GM20431 (cell line): ENCODE measurements at regions not wholly inside any gene's neighbourhood (a gene's known extent, or its start where the extent isn't known, plus 50 kb on each side); places are given as distances from the start of the nearest gene placed in this dataset.

Source experiments
- in situ Hi-C: fragments of 300-500 bp; cut with MseI, MboI; formaldehyde crosslinking; loops from one replicate; pipeline ENCODE4 v1.15.0; 2020; ENCODE audit warnings: low sequenced_read_pairs; ENCODE audit not compliant: unreplicated experiment

DNA sequence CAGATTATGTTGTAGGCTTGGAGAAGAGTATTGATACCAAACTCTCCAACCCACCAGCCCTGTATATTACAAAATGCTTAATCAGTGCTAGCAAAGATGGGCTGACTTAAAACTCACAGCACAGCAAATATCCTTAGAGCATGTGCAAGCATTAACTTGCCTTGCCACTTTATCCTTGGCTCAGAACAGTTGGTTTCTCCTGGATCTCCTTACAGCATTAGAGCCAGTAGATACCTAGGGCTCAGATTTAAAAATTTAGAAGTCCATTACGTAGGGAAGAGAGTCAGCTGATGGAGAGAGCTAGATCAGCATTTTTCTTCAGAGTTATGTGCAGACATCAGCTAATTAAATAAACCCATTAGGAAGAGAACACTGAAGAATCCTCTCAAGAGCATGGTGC is 198.5 kb upstream of the ZBED5 start:
- in situ Hi-C loops: no loop called here

DNA sequence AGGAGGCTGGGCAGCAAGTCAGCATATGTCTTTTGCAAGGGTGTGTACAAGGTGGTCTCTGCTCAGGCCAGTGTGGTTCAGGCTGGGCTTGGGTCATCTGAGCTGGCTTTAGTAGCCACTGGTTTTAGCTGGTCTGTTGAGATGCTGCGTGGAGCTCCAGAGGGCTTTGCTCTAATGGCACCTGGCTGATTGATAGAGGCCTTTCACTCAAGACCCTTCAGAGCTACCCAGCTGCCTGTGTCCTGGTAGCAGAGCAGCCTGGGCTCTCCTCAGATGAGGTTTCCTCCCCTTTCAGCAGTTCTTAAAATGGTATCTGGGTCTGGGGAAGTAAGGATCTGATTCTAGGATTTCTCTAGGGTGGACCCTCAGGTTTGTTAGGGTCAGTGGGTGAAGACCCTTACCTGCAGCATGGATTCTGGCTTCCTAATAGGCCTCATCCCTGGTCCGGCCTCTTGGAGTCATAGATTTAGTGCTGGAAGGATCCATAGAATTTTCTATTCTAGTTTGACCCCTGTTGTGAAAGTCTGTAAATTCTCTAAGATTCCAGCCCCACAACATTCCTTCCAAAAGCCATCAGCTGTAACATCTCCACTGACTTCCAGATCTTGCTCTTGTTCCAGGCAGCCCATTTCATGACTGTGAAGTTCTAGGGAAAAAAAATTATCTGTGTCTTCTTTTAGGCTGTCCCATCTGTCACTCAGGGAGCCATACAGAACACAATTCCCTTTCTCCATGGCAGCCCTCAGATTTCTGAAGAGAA is 190.2 kb upstream of the ZBED5 start:
- in situ Hi-C loops: no loop called here

DNA sequence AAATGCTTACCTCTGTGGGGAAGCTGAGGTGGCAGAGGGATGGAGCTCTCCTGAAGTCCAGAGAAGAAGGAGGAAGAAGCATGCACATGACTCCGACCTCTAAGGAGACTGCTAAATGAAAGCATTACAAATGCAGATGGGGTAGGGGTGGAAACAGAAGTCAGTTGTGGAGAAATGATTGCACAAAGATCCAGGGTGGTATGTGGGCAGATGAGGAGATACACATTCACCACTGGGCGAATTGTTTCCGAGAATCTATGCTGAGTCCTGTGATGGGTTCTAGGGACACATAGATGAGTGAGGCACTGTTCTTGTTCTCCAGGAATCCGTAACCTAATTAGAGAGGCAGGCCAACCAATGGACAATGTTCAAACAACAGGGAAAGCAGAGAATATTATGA is 188.9 kb upstream of the ZBED5 start:
- in situ Hi-C loops: no loop called here

DNA sequence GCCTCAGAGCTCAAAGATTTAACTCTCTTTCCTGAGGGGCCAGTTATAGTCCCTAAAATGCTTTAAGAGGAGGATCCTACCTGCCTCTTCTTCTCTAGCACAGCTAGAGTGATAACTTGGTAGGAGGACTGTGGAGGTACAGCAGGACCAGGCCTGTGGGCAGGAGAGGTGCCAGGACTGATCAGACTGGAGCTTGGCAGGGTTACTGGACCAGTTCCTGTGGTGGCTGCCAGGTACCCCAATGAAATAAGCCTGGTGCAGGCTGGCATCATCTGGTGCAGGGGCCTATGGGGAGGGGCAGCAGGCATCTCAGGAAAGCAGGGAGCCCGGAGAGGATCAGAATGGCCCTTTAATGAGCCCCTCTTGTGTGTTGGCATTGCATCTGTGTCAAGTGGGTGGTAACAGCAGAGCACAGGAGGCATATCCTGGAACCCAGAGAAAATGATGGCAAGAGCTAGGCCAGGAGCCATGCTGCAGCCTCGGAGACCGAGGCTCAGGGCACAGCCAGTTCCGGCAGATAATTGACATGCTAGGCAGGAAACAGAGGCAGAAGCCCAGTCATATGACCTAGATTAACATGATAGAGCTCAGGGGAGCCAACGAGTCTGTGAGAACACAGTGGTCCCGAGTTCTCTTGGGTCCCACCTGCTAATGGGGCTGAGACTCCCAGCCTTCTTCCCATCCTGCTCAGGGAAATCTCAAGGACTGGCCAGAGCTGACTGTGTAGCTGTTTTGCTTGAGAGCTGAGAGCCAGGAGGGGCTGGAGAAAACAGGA is 187.5 kb upstream of the ZBED5 start:
- in situ Hi-C loops: no loop called here

DNA sequence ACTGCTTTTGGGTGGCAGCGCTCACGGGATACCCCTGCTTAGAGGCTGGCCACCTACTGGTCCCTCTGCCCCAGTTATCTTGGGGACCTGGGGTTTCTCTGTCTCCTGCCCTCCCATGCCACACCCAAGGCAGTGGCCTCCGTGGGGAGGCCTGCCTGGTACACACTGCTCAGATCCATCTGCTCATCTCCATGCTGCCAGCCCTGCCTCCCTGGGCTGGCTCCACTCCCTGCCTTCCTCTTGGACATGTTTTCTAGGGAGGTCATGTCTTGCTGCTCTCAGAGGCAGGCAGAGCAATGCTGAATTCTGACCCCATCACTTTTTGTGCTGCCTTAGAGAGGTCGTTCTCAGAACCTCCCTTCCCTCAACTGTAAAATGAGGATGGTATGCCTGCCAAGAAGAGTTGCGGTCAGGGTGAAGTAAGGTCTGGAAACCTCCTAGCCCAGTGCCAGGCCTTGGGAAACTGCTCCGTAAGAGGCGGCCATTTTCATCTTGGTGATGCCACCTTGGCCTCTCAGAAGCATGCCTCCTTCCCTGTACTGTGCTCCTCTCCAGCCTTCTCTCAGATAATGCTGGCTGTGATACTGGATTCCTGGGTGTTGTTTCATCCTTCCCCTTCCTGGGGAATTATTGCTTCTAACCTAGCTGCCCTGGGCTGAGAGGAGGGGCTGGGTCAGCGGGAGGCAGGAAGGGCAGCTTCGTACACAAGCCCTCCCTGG is 186.4 kb upstream of the ZBED5 start:
- in situ Hi-C loops: no loop called here

DNA sequence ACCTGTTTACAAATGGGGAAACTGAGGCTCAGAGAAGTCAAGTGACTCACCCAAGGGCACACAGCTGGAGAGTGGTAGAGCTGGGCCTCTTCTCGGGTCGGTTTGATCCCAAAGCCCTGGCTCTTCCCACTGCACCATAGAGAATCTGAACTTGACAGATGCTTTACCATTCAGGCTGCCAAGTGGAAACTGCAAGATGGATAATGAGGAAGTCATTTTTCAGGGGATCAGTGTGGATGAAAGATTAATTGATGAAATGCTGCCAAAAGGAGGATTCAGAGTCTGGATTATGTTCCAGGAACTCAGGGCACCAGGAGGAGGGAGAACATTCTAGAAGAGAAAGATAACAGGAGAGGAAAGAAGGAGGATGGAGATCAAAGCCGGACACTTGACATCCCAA is 185.9 kb upstream of the ZBED5 start:
- in situ Hi-C loops: no loop called here

DNA sequence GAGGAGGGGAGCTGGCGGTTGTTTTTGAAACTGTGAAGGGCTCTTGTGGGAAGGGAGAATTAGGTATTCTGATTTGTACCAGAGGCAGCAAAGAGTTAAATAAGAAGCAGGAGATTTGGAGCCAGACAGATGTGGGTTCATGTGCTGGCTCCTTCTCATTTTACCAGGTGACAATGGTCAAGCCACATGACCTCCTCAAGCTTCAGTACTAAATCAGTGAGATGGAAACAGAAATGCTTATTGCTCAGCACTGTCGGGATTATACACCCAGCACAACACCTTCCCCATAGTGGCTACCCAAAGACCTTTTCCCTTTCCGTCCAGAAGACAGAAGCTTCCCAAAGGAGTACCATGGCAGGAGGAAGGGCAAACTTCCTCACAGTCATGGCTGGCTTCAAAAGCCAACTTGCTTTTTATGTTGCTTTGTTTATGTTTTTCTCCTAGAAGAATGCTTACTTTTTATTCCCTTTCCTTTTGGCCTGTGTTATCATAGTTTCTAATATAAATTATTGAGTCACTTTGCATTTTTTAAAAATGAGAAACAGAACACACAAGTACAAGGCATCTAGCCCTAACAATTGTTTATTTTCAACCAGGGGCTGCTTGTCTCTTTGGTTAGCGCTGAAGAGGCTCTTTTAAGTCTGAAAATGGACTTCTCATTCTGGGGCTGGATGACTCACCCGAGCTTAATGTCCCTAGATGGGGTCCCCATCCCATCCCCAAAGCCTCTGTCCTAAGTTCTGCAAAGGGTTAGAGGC is 181.5 kb upstream of the ZBED5 start:
- in situ Hi-C loops: loop anchor here (10.0 kb wide), 1 partner anchor 745 kb away; no protein-coding TSS in a partner anchor

DNA sequence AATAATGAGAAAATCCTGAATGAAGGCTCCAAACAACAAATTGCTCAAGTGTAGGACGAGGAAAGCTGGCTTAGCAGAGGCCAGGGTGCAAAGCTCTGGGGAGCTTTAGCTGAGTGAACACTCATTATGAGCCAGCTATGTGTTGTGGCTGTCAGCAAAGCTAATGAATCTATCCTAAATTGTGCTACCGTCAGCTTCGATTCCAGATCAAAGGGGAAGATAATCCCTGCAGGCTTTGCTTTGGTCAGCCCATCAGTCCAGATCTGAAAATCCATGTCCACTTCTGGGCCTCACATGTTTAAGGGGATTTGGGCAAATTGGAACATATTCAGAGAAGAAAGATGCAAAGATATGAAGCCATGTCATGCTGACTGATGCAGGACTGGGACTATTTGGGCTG is 180.9 kb upstream of the ZBED5 start:
- in situ Hi-C loops: loop anchor here (10.0 kb wide), 1 partner anchor 746 kb away; no protein-coding TSS in a partner anchor

DNA sequence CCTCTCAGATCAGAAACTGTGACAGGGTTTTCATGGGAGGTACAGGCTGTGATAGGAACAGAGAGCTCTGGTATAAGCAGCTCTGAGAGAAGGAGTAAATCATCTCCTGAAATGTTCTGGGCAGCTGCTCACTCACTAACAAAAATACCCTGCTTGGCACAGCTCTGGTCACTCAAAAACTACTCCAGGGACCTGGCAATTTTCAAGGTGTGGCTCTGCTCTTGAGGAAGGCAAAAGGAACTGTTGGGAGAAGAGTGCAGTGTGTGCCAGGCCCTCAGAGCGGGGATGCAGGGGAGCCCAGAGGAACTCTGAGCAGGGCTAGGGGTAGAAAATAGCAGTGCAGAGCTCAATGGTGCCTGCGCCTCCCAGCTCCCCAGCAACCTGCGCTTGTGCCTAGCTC is 180.5 kb upstream of the ZBED5 start:
- in situ Hi-C loops: loop anchor here (10.0 kb wide), 1 partner anchor 746 kb away; no protein-coding TSS in a partner anchor

DNA sequence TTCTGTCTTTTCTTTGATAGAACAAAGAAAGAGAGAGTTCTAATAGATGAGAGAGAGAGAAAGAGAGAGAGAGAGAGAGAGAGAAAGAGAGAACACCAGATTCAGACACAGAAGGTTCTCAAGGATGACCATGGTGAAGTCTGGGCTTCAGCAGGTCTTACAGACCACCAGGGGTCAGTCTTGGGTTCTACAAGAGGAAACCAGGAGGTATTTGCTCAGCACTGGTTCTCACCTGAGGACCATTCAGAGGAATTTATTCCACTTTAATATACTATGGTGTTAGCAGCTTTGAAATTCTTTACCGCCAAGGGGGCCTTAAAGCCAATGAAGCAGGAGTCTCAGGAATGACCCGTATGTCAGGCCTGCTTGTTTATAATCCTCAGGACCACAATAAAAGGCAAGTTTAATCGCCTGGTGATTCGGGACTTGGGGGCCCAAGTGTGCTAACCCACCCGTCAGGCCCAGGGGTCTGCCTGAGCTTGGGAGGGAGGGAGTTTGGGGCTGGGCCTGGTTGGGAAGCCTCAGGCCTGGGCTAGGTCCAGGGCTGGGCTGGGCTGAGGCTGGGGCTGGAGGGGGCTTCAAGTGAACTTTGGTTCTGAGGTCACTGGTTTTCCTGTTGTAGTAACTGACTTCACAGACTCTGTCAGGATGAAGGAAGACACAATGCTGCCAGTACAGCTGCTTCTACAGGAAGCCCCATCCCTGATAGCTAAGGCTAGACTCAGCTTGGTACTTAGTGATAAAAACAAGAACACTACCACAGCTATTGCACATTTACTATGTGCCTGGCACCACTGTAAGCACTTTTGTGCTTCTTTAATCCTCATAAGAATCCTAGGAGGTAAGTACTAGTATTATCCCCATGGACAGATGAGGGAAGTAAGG is 179.2 kb upstream of the ZBED5 start:
- in situ Hi-C loops: loop anchor here (10.0 kb wide), 1 partner anchor 748 kb away; no protein-coding TSS in a partner anchor

DNA sequence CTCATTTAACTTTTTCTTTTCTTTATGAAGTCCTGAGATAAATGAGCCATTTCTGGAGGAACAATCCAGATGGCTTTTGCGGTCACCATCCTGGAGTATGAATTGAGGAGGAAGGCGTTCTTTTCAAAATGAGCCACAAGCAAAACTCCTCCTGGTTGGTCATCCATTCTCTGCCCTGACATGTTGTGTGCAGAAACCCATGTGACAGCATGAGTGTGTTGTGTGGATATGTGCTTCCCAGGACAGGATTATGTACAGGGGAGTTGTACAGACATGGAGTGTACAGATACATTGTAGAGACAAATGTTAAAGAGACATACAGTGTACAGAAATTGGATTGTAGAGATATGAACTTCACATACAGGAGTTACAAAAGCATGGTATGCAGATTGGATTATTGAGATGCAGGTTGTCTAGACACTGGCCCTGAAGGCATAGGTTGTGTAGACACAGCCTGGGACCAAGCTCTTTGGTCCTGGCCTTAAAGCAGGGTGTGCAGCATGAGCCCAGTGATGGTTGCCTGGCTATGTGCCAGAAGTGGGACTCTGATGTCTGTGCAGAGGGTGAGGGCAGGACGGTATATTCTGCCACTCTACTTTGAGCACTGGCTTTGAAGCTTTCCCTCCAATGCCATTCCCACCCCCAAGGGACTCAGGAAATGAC is 178.5 kb upstream of the ZBED5 start:
- in situ Hi-C loops: loop anchor here (10.0 kb wide), 1 partner anchor 748 kb away; no protein-coding TSS in a partner anchor

DNA sequence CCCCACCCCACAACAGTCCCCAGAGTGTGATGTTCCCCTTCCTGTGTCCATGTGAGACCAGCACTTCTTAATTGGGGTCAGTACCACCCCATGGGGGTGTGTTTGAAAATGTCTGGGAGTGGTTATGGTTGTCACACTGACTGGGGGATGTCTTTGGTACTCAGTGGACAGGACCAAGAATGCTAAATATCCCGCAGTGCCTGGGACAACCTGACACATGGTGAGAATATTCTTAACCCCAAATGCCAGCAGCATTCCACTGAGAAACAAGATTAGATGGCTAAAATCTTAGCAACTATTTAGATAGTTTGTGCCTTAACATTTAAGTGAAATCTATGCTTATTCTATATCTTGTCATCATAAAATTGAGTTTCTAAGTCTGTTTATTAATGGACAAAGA is 177.5 kb upstream of the ZBED5 start:
- in situ Hi-C loops: loop anchor here (10.0 kb wide), 1 partner anchor 749 kb away; no protein-coding TSS in a partner anchor

DNA sequence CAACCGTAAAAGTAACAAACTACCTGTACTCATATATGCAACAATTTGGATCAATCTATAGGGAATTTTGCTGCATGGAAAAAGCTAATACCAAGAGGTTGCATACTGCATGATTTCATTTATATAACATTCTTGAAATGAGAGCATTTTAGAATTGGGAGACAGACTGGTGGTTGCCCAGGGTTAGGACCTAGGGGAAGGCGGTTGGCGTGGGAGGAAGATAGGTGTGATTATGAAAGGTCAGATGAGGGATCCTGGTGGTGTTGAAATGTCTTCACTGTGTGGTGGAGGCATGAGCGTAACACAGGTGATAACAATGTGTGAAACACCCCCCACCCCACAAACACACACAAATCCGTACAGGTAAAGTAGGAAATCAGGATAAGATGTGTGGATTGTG is 176.6 kb upstream of the ZBED5 start:
- in situ Hi-C loops: loop anchor here (10.0 kb wide), 1 partner anchor 750 kb away; no protein-coding TSS in a partner anchor

DNA sequence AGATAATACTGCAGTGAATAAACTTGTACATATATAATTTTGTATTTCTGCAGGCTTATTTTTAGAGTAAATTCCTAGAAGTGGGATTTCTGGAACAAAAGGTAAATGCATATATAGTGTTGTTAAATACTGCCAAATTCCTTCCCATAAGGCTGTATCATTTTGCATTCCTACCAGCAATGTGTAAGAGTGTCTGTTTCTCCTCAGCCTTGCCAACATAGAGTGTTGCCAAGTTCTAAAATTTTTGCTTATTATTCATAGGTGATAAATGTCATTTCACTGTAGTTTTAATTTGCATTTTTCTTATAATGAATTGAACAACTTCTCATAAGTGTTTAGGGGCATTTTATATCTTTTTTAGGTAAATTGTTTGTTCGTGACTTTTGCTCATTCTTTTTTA is 174.2 kb upstream of the ZBED5 start:
- in situ Hi-C loops: loop anchor here (10.0 kb wide), 1 partner anchor 753 kb away; no protein-coding TSS in a partner anchor

DNA sequence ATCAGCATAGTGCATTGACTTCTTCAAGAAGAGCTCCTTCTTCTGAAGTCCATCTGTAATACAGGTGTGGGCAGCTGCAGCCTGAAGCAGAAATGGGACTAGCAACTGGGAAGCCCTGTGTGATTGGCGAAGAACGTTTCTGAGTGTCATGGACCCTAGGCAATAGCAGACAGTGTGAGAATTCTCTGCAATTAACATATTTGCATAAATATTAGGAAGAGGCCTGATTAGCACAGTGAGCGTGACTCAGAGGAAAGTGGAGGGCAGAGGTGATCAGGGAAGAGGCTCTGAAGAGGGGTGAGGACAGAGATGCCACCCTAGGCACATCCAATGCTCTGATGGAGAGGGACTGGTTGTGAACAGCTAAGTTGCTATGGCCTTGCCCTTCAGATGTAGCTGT is 171.2 kb upstream of the ZBED5 start:
- in situ Hi-C loops: loop anchor here (10.0 kb wide), 1 partner anchor 234 kb away; no protein-coding TSS in a partner anchor

DNA sequence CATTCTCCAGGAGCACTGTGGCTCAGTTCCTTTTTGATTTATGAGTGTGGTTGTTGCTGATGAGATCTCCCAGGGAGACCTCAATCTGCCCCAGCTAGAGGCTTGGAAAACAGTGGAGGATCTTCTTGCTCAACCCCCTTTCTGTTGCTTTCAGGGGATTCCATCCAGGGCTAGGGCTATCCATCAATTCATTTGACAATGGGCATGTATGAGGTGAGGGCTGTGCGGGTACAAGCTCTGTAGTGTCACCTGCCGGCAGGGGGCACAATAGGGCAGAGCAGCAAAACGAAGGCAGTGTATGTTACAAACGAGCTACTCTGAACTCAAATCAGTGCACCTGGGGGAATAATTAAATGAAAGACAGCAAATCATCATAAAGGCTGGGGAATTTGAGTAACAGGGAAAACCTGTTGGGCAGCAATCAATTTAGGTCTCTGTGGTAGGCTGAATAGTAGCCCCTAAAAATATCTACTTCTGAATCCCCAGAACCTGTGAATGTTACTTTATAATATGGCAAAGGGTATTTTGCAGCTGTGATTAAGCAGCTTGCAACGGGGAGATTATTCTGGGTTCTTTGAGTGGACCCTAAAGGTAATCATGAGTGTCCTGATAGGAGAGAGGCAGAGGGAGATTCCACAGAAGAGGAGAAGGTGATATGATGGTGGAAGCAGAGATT is 170.3 kb upstream of the ZBED5 start:
- in situ Hi-C loops: loop anchor here (10.0 kb wide), 1 partner anchor 233 kb away; no protein-coding TSS in a partner anchor

DNA sequence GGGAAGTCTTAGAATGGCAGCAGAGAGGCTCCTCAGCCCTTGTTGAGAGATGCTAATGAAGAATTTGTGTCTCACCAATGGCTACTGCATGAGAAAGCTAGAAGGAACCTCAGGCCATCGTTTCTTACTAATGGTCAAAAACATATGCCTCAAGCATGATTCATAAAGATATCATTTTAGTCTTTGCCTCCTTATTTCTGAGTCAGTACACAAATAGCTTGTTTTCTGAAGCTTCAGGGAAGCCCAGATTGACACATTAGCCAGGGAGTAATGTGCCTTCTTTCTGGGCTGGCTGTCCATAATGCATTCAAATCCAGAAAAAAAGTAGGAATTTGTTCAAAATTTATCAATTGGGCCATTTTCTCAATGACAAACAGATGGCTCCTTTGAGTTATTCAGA is 169.4 kb upstream of the ZBED5 start:
- in situ Hi-C loops: loop anchor here (10.0 kb wide), 1 partner anchor 232 kb away; no protein-coding TSS in a partner anchor
